HG03521 (cell line): ENCODE measurements at regions not wholly inside any gene's neighbourhood (a gene's known extent, or its start where the extent isn't known, plus 50 kb on each side); places are given as distances from the start of the nearest gene placed in this dataset.

Experiments
- ATAC-seq: cut with Tn5 transposase; IDR thresholded peaks from one replicate; pipeline ENCODE4 v1.9.1; 2021; ENCODE audit warnings: mild to moderate bottlenecking, moderate library complexity; ENCODE audit not compliant: unreplicated experiment

DNA sequence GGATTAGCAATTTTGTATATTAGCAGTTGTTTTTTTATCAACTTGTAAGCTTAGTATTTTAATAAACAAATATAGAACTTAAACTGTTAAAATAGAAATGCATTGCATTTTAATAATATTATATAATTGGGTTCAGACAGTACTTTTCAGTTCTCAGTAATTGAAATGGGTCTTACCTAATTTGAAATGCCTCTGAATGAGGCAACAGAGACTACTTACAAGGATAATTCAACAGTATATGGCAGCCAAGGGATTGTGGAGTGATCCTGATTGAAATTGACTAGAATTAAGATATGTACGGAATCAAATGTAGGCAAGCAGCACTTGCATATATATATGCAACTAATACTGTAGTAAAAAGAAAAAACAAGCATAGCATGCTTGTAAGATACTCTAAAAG is 1503.9 kb upstream of the MIR17HG start:
- no peak for ATAC-seq

DNA sequence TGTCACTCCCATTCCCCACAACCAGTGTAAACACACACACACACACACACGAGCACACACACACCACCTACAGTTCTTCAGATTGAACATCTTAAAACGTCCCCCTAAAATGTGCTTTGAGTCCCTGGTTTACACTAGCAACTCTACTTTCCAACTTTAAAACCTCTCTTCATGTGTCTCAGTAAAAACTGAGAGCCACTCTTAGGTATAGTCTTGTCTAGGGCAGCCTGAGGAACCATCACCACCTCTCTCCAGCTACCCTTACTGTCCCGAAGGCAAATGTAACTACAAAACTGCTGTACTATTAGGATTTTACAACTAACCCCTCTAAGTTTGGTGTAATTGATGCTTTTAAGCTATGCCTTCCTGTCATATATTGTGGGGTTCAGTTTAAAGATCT is 1501.6 kb upstream of the MIR17HG start:
- ATAC-seq, result no peak

DNA sequence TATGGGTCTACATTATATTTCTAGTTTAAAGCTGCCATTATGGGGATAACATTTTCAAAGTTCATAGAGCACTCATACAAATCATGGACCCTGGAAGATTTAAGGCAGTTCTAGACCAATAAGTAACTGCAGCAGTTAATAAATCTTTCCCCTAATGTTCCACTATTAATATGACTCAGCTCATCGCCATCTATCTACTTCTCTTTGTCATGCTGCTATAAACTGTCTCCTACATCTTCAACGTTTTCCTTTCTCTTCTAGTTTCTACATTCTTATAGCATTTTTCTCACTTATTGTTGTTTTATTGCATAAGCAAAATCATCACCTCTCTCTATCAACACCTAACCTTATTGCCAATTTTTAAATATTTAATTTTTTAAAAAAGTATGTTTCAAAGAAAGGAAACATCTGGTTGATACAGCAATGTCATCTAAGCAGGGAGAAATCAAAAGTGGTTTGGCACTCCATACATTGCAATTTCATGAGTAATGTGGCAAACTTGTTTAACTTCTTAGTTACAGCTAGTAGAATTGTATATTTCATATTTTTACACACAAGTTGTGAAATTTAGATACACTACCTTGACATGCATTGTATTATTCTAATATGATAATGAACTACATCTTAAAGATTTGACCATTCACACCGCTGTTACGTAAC is 1500.4 kb upstream of the MIR17HG start:
- no peak for ATAC-seq

DNA sequence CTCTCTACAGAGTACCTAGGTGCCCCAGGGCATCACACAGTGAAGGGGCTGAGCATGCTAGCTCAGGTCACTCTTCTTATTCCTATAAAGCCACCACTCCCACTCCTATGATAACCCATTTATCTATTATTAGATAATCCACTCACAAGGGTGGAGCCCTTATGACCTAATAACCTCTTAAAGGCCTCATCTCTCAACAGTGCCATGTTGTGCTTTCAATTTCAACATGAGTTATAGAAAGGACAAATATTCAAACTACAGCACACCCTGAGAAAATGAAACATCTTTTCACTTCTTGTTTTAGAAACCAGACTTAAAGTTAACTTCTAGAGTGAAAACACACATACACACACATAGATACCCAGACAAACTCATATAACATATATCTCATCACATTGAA is 1494.9 kb upstream of the MIR17HG start:
- no peak for ATAC-seq

DNA sequence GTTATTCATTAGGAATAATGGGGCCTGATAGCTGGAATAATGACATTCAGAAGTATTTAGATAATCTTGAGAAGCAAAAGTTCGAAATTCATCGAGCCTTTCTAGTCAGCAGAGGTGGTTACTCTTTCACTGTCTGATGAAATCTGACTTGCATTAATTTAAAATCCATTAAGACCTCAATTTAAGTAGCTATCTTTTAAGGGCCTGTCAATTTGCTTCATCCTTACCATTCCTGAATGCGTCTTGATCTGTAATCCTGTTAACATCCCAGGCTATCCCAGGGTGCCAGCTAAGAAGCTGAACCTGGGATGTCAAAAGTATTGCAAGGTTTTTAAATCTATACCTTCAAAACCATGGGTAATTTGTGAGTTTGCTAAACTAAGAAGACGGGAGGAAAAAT is 1491.0 kb upstream of the MIR17HG start:
- ATAC-seq, result no peak

DNA sequence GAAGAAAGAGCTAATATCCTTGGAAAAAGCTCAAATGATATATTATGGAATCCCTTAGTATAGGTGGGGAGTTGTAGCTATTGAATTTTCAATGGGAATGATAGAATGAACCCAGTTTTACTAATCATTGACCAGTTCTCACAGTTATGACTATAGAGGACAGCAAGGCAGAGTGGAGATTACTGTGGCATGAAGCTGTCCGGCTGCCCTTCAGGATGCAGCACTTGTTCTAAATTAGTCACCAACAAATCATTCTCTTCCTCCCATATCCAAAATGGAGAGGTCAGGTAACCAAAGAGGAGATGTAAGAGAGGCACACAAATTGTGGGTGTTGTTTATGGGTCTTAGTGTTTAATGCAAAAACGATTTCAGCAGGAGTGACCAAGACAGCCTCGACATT is 1490.0 kb upstream of the MIR17HG start:
- no peak for ATAC-seq

DNA sequence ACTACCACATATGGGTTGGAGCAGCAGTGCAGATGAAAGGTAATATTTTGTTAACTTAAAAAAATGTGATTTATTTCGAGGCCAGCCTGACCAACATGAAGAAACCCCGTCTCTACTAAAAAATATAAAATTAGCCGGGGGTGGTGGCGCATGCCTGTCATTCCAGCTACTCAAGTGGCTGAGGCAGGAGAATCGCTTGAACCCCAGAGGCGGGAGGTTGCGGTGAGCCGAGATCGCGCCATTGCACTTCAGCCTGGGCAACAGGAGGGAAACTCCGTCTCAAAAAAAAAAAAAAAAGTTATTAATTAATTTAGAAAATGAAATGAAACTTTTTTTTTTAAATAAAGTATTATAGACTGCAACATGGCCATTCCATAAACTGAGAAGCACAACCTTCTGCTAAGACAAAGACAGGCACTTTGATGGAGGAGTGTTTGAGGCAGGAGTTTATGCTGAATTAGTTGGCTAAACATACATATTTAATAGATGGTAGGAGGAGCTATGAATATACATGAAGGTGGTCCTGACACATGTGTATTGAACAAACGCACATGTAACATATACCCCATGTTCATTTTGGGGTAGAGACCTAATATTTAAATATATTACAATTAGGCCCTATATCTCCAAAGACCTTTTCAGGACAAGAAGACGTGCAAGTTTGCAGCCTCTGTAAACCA is 1485.3 kb upstream of the MIR17HG start:
- no peak for ATAC-seq

DNA sequence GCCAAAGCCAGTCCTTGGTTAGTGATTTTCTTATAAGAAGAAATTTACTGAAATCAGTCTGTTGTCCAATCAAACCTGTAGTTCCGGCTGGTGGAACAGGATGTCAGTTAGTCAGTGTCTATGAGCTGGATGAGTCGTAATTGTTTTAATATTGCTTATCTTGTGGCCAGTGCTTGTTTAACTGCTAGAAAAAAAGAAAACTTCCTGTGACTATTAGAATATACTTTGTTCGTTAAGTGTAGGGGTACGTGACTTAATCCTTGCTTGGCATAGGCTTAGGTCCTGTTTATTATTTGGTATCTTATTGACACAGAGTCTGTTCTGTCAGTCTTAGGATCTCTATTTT is 1484.8 kb upstream of the MIR17HG start:
- no peak for ATAC-seq

DNA sequence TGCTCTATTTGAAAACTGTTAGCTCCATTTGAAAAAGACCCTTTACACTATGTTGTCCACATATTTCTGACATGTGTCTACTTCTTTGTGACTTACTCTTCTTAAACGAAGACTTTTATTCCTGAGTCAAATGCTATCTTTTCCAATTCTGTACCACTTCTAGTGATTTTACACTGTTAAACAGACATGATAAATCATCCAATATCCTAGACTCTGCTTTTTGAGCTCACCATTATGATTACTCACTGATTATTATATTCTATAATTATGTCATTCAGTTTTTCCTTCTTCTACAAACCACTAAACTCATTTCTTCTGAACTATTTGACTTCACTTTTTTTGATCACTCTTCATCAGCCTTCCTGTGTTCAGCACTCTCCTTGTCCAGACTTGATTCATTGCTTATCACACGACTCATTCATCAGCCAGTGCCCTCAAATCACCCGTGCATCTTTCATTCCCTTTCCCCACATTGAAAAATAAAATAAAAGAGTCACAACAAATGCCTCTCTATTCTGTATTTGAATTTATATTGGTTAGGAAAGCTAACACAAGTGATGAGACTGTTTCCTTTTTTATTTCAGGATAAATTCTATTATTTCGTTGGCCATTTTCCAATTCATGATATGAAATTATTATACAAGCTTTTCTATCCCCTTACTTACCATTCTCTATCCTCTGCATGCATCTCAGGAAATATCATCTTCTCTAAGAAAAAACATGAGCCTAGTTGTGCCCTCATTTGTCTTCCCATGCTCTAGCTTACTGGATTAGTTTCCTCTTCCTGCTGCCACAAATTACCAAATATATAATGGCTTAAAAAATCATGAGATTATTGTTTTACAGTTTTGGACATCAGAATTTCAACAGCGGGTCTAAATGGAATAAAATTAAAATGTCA is 1482.1 kb upstream of the MIR17HG start:
- no peak for ATAC-seq

DNA sequence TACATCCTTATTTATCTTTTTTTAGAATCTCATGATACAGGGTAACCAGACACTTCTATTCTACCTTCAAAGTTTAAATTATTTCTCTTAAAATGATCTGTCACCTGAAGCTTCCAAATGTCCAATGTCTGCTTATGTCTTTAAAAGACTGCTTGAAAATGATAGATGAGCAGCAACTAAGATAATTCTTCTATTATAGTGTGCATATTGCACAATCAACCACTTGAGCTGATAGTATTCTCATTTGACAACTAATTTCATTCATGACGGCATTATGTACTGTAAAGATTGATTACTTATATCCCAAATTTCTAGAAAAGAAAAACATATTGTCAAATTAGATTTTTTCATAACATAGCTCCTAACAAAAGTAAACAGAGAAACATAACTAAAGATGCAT is 1478.2 kb upstream of the MIR17HG start:
- ATAC-seq, result no peak

DNA sequence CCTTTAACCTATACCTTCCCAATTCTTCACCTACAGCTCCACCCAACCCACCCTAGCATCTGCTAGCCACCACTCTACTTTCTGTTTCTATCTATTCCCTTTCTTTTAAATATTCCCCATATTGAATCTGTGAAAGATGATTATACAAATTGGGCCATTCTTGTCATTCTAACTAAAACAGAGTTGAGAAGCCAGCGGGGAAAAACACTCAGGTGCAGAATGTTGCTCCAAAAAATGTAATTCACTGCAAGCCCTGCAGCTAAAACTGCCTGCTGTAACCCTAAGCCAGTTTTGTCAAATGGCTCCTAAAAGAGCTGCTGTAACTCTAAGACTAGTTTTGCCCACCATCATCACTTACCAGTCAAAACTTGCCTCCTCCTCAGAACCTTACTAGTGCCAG is 1468.6 kb upstream of the MIR17HG start:
- ATAC-seq, result no peak

DNA sequence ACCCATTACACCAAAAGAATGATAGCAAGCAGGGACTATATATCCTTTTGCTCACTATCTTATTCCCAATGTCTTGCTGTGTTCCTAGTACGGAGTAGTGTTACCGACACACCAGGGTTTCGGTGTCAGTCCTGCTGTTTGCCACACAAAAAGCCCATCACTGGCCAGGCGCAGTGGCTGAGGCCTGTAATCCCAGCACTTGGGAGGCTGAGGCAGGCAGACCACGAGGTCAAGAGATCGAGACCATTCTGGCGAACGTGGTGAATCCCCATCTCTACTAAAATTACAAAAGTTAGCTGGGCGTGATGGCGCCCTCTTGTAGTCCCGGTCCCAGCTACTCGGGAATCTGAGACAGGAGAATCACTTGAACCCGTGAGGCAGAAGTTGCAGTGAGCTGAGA is 1467.3 kb upstream of the MIR17HG start:
- ATAC-seq, result no peak

DNA sequence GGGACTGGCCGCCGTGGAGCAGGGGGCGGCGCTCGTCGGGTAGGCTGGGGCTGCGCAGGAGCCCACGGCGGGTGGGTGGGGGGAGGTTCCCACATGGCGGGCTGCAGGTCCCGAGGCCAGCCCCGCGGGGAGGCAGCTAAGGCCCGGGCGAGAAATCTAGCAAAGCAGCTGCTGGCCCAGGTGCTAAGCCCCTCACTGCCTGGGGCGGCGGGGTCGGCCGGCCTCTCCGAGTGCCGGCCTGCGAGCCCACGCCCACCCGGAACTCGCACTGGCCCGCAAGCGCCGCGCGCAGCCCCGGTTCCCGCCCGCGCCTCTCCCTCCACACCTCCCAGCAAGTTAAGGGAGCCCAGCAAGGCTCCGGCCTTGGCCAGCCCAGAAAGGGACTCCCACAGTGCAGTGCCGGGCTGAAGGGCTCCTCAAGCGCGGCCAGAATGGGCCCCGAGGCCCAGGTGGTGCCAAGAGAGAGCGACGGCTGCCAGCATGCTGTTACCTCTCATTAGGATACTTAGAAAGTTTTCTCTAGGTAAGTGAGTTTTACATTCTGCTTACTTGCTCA is 1463.5 kb upstream of the MIR17HG start:
- ATAC-seq, result no peak

DNA sequence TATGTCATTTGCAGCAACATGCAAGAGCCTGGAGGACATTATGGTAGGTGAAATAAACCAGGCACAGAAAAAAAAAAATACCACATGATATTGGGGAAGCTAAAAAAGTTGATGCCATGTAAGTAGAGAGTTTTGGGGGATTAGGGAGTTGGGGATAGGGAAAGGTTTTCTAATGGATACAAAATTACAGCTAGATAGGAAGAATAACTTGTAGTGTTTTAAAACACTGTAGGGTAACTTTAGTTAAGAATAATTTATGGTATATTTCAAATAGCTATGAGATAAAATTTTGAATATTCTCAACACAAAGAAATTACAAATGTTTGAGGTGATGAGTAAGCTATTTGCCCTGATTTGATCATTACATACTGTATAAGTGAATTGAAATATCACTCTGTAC is 1456.7 kb upstream of the MIR17HG start:
- no peak for ATAC-seq

DNA sequence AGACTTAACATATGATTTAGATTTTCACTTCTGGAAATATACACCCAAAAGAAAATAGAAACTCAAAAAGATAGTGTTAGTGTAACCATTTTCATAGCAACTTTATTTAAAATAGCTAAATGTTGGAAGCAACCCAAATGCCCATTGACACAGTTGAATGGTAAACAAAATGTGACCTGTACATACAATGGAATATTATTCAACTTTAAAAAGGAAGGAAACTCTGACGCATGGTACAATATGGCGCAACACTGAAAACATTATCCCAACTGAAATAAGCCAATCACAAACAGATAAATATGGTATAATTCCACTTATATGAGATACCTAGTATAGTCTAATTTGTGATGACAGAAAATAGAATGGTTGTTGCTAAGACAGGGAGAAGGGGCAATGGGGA is 1456.1 kb upstream of the MIR17HG start:
- no peak for ATAC-seq

DNA sequence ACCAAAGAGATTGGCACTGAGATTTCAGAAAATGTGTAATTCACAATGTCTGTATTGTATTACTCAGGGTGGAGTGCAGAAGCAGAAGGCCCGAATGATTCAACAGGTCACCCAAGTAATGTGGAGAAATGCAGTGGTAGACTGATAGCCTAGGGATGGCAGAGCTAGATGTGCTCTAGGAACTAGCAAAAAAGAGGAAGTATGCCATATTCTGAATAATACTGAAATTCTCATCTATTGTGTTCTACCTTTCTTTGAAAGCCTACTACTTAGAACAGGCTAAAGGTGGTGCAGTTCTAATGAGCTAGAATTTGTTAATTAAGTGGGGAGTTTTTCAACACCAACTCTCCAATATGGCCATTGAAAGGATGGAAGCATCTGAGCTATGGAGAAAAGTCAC is 1449.8 kb upstream of the MIR17HG start:
- ATAC-seq, result no peak

DNA sequence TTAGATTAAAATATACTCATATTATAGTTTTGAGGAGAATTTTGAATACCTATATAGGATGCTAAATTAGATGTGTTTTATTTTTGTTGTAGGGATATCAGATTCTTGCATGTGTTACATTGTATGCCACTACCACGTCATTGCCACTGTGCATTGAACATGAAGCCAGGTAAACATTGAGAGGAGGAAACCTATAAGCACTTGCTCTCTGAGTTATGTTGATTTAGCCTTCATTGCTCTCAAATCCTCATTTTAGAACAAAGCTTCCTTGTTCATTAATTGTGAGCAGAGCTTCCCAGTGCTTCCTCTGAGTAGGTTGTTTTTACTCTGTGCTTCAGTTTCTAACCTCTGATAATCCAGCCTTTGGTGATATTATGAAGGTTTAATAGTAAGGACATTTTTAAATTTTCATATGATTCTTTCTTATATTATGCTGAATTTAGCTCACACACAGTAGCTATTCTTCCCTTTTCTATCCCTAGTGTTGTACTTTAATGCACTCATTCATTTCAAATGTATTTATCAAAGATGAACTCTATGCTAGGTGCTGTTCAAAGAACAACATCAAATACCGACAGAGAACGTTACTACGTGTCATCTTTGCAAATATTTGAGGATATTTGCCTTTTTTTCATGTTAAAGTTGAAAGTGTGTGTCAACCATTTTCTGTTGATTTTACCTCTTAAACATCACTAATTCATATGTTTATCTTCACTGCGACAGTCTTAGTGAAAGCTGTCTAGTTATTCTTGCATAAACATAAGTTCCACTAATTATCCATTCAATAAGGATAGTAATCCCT is 1448.0 kb upstream of the MIR17HG start:
- ATAC-seq, result no peak

DNA sequence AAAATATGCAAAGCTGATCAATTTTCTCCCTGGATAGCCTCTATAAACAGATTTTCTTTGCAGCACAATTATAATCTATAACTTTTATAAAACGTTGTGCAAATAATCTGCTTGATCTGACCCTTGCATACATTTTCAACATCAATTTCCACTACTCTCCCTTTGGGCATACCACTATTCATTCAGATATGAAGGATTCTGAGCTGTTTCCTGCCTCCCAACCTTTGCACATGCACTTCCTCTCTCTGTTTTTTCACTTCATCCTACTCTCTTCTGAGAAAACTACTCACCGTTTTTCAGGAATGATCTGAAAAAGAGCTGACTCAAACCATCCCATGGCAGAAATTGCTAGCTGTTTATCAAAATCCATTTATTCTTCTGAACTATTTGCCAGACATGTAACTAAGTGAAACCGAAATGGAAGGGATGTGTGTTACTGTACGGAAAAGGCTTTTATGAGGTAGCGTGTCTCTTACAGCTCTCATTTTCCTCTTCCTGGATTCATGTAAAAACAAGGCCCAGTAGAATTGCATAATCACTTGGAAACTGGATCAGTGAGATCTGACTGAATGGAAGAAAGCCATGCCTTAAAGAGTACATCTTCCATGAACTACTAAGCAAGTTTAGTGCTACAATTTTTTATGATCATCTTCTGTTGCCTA is 1447.3 kb upstream of the MIR17HG start:
- no peak for ATAC-seq

DNA sequence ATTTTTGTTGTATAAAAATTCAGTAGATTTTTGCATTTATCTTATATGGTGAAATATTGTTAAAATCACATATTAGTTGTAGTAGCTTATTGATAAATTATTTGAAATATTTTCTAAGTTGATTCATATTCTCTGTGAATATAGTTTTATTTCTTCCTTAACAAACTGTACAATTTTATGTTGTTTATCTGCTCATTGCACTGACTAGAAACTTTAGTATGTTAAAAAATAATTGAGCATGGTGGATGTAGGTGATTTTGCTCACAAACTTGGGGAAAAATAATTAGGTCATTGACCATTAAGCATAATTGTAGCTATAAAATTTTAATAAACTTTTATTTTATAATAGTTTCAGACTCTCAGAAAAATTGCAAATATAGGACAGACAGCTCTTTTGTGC is 1445.3 kb upstream of the MIR17HG start:
- ATAC-seq, result no peak

DNA sequence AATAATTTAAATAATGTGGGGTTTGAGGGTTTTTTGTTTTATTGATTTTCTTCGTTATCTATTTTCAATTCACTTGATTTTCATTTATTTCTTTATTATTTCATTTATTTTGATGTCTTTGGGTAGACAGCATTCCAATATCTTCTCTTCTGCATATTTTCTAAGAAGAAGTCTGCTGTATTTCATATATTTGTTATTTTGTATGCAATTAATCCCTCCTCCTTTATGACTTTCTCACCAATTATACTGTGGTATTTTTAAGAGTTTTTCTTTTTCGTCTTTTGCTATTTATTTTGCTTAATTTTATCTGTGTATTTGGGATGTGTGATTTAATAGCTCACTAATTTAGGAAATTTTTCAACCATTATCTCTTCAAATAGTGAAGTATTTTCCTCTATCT is 1444.4 kb upstream of the MIR17HG start:
- ATAC-seq, result no peak
